PC-3 (cell line): ENCODE measurements at regions not wholly inside any gene's neighbourhood (a gene's known extent, or its start where the extent isn't known, plus 50 kb on each side); places are given as distances from the start of the nearest gene placed in this dataset.

Experiments used
- ATAC-seq: fragments of 200-7000 bp; cut with Tn5 transposase; 2 replicates; pipeline ENCODE4 v1.9.1; 2020; ENCODE audit warnings: mild to moderate bottlenecking, moderate library complexity
- BruUV-seq: library from RNA; stranded (reverse); fragments of 400-500 nt; replicated peaks from 2 replicates; lab custom pipeline; 2021; lab: Mats Ljungman, UMichigan
- CTCF ChIA-PET: fragments of 300-600 bp; sonication (Branson Sonifier 250); formaldehyde crosslinking; loops from one replicate; lab custom pipeline; 2022; ENCODE audit warnings: antibody characterized with exemption; lab: Charles Lee
- POLR2A ChIA-PET: fragments of 300-600 bp; sonication (Branson Sonifier 250); formaldehyde crosslinking; loops from one replicate; lab custom pipeline; 2022; ENCODE audit warnings: antibody characterized with exemption; ENCODE audit not compliant: unreplicated experiment; lab: Charles Lee
- DNase-seq: peaks from one replicate; pipeline ENCODE4 v3.0.0-alpha.2; 2015
- H2AFZ ChIP-seq: fragments of 300-600 bp; sonication (generic); 2 replicates; pipeline ENCODE4 v1.6.0; 2016; ENCODE audit warnings: antibody characterized with exemption, low read length
- H3F3A ChIP-seq: fragments of 300-600 bp; sonication (generic); one replicate; pipeline ENCODE4 v1.6.0; 2017; ENCODE audit warnings: antibody characterized with exemption, low read length, control low read depth, mild to moderate bottlenecking; ENCODE audit not compliant: unreplicated experiment
- H3K27ac ChIP-seq: fragments of 300-600 bp; sonication (generic); 2 replicates; pipeline ENCODE4 v1.5.1; 2016; ENCODE audit warnings: mild to moderate bottlenecking, low read length
- H3K27me3 ChIP-seq: fragments of 300-600 bp; sonication (generic); 2 replicates; pipeline ENCODE4 v1.6.1; 2016; ENCODE audit warnings: low read length, mixed read lengths
- H3K36me3 ChIP-seq: fragments of 300-600 bp; sonication (generic); 2 replicates; pipeline ENCODE4 v1.6.1; 2016; ENCODE audit warnings: low read depth, mixed run types, low read length, mixed read lengths
- H3K4me1 ChIP-seq: fragments of 300-600 bp; sonication (generic); 2 replicates; pipeline ENCODE4 v1.5.1; 2016; ENCODE audit warnings: low read length; ENCODE audit not compliant: insufficient read depth
- H3K4me2 ChIP-seq: fragments of 300-600 bp; sonication (generic); 2 replicates; pipeline ENCODE4 v1.6.0; 2016; ENCODE audit warnings: low read length
- H3K4me3 ChIP-seq: fragments of 300-600 bp; sonication (generic); 2 replicates; pipeline ENCODE4 v1.5.1; 2016; ENCODE audit warnings: mild to moderate bottlenecking, low read length, mixed read lengths
- H3K79me2 ChIP-seq: fragments of 300-600 bp; sonication (generic); 2 replicates; pipeline ENCODE4 v1.6.1; 2017; ENCODE audit warnings: low read length, mixed read lengths
- H3K9ac ChIP-seq: fragments of 300-600 bp; sonication (generic); 2 replicates; pipeline ENCODE4 v1.6.0; 2016; ENCODE audit warnings: mild to moderate bottlenecking, low read length
- H3K9me2 ChIP-seq: fragments of 300-600 bp; sonication (generic); replicated peaks from 2 replicates; pipeline ENCODE4 v1.6.1; 2016; ENCODE audit warnings: mixed run types, low read length, mixed read lengths
- H3K9me3 ChIP-seq: fragments of 300-600 bp; sonication (generic); 2 replicates; pipeline ENCODE4 v1.6.1; 2016; ENCODE audit warnings: low read length, mixed read lengths
- H4K20me1 ChIP-seq: fragments of 300-600 bp; sonication (generic); 2 replicates; pipeline ENCODE4 v1.6.1; 2016; ENCODE audit warnings: low read length, mixed read lengths
- EZH2 ChIP-seq: fragments of 300-600 bp; sonication (generic); IDR thresholded peaks from one replicate; pipeline ENCODE4 v1.6.1; 2017; ENCODE audit warnings: antibody characterized with exemption, mild to moderate bottlenecking, low read length; ENCODE audit not compliant: unreplicated experiment
- EZH2phosphoT487 ChIP-seq: fragments of 300-600 bp; sonication (generic); IDR thresholded peaks from 2 replicates; pipeline ENCODE4 v1.6.1; 2018; ENCODE audit warnings: mild to moderate bottlenecking, antibody characterized with exemption, low read length, borderline replicate concordance
- intact Hi-C: fragments of 100-400 bp; cut with micrococcal nuclease; formaldehyde crosslinking; loops from 2 replicates; pipeline ENCODE4 v1.9.0; 2023
- TF ChIP-seq, protein P1 (sequence below): fragments of 300-600 bp; sonication (generic); conservative IDR thresholded peaks from 2 replicates; pipeline ENCODE4 v1.5.1; 2017; ENCODE audit warnings: antibody characterized with exemption, low read depth, mild to moderate bottlenecking, low read length

DNA sequence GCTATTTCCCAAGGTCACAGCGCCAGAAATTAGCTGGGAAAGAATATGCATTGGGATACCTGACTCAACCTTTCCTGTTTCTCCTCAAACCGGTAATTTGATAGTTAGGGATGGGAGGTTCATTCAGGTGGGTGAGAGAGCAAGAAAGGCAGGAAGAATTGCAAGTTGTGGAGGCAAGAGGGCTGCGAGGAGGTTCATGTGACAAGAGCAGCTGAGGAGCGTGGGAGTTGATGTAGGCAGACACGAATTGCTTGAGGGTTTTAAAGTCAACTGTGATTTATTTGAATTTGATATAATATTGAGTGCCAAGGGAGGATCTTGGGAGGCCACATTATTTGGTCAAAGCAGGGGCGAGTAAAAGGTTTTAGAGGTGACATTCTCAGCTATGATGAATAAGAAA lies 329.0 kb downstream of the STIM2 start:
- peak; percentile 14 for DNase-seq
- no peak for ATAC-seq
- H3K27me3 ChIP-seq = no peaks in the 10 kb centered on the region
- no peak overlapping the region for H3K9ac ChIP-seq
- H3F3A ChIP-seq = no peaks in the 10 kb centered on the region
- H3K36me3 ChIP-seq = no peaks in the 10 kb centered on the region
- H3K4me2 ChIP-seq = no peak overlapping the region
- no peaks in the 10 kb centered on the region for H3K4me1 ChIP-seq
- no peak overlapping the region for H3K4me3 ChIP-seq
- POLR2A ChIA-PET = no interaction called here
- no TSS peak for BruUV-seq
- TF ChIP-seq, protein P1, sequence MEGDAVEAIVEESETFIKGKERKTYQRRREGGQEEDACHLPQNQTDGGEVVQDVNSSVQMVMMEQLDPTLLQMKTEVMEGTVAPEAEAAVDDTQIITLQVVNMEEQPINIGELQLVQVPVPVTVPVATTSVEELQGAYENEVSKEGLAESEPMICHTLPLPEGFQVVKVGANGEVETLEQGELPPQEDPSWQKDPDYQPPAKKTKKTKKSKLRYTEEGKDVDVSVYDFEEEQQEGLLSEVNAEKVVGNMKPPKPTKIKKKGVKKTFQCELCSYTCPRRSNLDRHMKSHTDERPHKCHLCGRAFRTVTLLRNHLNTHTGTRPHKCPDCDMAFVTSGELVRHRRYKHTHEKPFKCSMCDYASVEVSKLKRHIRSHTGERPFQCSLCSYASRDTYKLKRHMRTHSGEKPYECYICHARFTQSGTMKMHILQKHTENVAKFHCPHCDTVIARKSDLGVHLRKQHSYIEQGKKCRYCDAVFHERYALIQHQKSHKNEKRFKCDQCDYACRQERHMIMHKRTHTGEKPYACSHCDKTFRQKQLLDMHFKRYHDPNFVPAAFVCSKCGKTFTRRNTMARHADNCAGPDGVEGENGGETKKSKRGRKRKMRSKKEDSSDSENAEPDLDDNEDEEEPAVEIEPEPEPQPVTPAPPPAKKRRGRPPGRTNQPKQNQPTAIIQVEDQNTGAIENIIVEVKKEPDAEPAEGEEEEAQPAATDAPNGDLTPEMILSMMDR = no peak
- TF ChIP-seq EZH2 = no peak
- no peak for TF ChIP-seq EZH2phosphoT487
- H2AFZ ChIP-seq = no peak overlapping the region
- intact Hi-C loops = no loop called here
- H3K79me2 ChIP-seq = no peaks in the 10 kb centered on the region
- H3K9me3 ChIP-seq = no peaks in the 10 kb centered on the region
- no peaks in the 10 kb centered on the region for H3K9me2 ChIP-seq
- no peaks in the 10 kb centered on the region for H4K20me1 ChIP-seq
- CTCF ChIA-PET = no interaction called here
- no peak overlapping the region for H3K27ac ChIP-seq

DNA sequence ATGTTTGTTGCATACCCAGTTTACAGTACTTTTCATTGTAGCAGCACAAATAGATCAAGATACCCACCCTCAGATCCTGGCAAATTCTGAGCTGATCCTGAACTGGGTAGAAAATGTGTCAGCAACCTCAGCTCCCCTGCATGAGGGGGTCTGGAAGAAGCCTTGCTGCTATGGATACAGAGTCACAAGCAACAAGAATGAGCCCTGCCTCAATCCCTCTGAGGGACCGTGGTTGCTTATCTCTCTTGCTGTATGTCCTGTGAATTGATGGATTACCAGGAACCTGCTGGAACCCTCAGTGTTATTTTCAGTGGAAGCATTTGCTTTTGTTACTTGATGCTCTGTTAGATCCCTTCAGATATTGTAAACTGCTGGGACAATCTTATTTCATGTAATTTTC lies 331.0 kb downstream of the STIM2 start:
- H2AFZ ChIP-seq = no peak overlapping the region
- DNase-seq (no peak), ATAC-seq (no peak)
- no peaks in the 10 kb centered on the region for H4K20me1 ChIP-seq
- no peaks in the 10 kb centered on the region for H3K27me3 ChIP-seq
- H3K36me3 ChIP-seq = no peaks in the 10 kb centered on the region
- H3K4me2 ChIP-seq = no peak overlapping the region
- no peak overlapping the region for H3K4me3 ChIP-seq
- TF ChIP-seq, protein P1 = no peak
- TF ChIP-seq EZH2phosphoT487 (no peak), EZH2 (no peak)
- no peaks in the 10 kb centered on the region for H3K9me2 ChIP-seq
- no TSS peak for BruUV-seq
- no peaks in the 10 kb centered on the region for H3K79me2 ChIP-seq
- H3K9me3 ChIP-seq = no peaks in the 10 kb centered on the region
- intact Hi-C loops = no loop called here
- no peak overlapping the region for H3K27ac ChIP-seq
- ChIA-PET POLR2A (no interaction called here), CTCF (no interaction called here)
- H3F3A ChIP-seq = no peaks in the 10 kb centered on the region
- no peaks in the 10 kb centered on the region for H3K4me1 ChIP-seq
- H3K9ac ChIP-seq = no peak overlapping the region

DNA sequence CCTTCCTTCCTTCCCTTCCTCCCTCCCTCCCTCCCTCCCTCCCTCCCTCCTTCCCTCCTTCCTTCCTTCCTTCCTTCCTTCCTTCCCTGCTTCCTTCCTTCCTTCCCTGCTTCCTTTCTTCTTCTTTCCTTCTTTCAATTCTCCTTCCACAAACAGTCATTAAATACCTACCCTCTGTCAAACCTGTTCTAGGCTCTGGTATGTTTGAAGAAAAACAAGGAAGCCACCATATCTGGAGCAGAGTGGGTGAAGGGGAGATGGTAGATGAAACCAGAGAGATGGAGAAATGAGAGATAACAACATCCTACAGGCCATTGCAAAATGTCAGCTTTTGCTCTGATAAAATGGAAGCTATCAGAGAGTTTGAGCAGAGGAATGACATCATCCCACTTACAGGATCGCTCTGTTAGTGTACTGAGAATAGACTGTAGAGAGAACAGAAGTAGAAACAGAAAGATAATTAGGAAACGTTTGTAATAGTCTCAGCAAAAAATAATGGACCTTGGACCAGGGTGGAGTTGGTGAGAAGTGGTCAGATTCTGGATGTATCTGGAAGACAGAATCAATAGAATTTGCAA lies 334.0 kb downstream of the STIM2 start:
- H3K4me2 ChIP-seq = no peak overlapping the region
- BruUV-seq = no TSS peak
- H3K36me3 ChIP-seq = no peaks in the 10 kb centered on the region
- ChIA-PET CTCF (no interaction called here), POLR2A (no interaction called here)
- H3K27ac ChIP-seq = no peak overlapping the region
- no peaks in the 10 kb centered on the region for H3K79me2 ChIP-seq
- DNase-seq (no peak), ATAC-seq (no peak)
- no peak overlapping the region for H2AFZ ChIP-seq
- no peak overlapping the region for H3K9ac ChIP-seq
- no peak overlapping the region for H3K4me3 ChIP-seq
- no peaks in the 10 kb centered on the region for H3K27me3 ChIP-seq
- H3F3A ChIP-seq = no peaks in the 10 kb centered on the region
- intact Hi-C loops = no loop called here
- no peaks in the 10 kb centered on the region for H4K20me1 ChIP-seq
- no peaks in the 10 kb centered on the region for H3K9me3 ChIP-seq
- TF ChIP-seq EZH2phosphoT487 (no peak), EZH2 (no peak)
- TF ChIP-seq, protein P1 = no peak
- no peaks in the 10 kb centered on the region for H3K4me1 ChIP-seq
- no peaks in the 10 kb centered on the region for H3K9me2 ChIP-seq
